ENCODE measurements at regions not wholly inside any gene's neighbourhood (a gene's known extent, or its start where the extent isn't known, plus 50 kb on each side); places are given as distances from the start of the nearest gene placed in this dataset.
A peak's percentile ranks its signal among the peaks of the same experiment; 100 is the strongest.

DNA sequence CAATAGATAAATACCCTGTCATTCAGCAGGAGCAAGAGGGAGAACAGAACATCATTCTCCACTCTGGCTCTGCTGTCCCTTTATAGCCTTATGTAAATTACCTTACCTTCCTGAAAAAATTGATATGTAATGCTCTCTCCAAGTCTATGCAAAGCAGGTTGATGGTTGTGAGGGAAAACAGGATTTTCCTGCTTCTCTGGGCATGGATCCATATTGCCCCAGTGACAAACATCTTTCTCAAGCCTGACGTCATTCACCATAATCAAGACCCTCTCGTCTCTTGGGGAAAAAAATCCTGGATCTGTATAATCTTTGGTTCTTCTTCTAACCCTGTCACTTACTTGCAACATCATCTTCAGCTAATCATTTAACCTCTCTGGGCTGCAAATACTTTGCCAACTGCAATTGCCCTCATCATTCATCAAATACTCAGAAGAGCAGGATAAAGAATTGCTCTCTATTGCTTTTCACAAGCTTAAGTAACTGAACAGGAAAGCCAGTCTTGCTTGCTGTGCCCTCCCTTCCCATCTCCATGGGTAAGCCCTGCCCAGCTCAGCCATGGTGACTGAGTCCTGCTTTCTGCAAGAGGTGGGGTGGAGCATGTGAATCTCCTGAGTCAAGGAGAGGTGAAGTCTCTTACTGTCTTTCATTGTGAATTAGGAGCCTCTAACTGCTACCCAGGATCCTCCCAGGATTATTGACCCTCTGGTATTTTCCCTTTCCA, 123.7 kb upstream of the KLF7 start:
- no peak for DNase-seq

- DNase-seq: no peak
These were observed 125.3 kb upstream of the KLF7 start for GRCh38 chr2:207290833-207291624.

- no peak for DNase-seq
These were observed 126.0 kb upstream of the KLF7 start for GRCh38 chr2:207291625-207292252.

- peak; percentile 24 for DNase-seq
These were observed 130.7 kb upstream of the KLF7 start for GRCh38 chr2:207296265-207296948.

DNA sequence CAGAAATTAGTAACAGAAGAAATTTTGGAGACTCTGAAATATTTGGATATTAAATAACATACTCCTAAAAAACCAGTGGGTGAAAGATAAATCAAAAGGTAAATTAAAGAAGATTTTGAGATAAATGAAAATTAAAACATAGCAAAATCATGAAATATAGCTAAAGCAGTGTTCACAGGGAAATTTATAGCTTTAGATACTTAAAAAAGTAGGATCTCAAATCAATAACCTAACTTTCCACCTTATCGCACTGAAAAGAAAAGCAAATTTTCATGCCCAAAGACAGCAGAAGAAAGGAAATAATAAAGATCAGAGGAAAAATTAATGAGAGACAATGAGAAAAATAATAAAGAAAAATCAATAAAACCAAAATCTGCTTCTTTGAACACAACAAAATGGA, 135.1 kb upstream of the KLF7 start:
- DNase-seq: no peak

- DNase-seq: no peak
These were observed 139.0 kb upstream of the KLF7 start for GRCh38 chr2:207304761-207305160.

- no peak for DNase-seq
These were observed 142.9 kb upstream of the KLF7 start for GRCh38 chr2:207308519-207309224.

DNA sequence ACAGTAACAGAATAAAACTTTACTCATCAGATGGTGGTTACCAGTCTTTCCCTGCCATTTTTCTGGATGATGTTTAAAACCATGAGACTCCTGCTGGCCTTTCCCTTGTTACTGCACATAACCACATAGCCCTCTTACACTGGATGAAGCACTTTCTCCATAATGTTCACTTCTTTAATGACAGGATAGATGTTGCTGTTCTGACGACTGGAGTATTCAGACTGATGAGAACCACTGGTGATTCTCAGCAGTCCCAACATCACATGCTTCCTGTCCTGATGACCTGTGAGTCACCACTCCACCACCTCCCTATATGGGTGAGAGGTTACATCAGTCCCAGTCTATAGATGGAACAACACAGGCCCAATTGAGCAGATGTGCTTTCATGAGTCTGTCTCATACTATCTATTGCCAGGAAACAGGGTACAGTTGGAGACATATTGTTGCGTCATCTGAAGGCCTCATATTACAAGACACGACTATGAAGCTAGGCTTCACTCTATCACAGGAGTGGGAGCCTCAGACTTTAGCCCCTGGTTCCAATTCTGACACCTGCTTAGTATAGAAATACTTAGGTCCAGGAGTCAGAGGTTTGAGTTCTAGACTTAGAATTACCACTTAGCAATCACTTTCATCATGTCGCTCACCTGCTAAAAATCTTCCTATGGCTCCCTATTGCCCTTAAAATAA, 145.7 kb upstream of the KLF7 start:
- peak; percentile 97 for DNase-seq

DNA sequence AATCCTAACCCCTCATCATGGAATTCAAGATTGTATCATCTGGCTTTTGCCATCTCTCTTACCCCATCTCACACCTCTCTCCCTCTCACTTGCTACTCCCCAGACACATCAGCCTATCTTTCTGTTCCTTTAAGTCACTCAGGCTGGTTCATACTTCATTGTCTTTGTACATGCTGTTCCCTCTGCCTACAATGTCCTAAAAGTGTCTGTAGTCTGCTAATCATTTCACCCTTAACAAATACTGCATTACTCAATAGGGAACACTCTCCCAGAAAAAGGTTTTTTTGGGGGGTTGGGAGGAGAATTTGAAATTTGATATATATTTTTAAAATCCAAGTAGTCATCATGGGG, 146.2 kb upstream of the KLF7 start:
- DNase-seq: no peak

GRCh38 chr2:207313947-207314346, 148.2 kb upstream of the KLF7 start:
- no peak for DNase-seq

DNA sequence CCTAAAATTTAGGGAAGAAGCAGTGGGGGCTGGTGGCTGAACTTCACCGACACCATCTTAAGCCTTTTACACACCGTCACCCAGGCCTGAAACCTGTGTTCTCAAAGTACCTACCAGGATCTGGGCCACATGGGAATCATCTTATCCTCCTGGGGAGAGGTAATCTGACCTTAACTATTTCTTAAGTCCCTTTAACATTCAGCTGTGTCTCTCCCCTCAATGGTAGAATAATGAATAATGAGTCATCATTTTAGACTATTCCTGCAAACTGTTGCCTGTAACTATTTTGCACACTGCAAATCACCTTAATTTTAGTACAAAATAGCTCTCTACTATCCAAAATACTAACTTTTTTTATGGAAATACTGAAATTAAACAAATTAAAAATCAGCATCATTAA, 149.4 kb upstream of the KLF7 start:
- no peak for DNase-seq

GRCh38 chr2:207316484-207316883, 150.7 kb upstream of the KLF7 start:
- DNase-seq: no peak

DNA sequence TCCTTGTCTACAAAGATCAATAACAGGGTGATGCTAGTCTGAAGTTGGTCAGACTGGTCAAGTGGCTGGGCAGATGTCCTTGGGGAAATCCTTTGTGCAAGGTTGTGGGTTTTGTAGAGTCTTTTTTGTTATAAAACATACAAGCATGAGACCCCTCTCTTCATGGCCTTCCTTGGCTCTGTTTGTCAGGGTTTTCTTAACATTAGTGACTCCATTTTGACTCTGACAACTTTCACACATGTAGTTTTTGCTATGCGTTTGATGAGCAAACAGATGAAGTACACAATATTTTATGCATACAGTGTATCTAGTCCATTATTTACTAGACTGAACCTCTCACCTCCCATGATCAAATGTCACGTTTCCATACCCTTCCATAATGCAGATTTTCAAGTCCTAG, 151.2 kb upstream of the KLF7 start:
- DNase-seq: no peak

- peak; percentile 68 for DNase-seq
These were observed 151.7 kb upstream of the KLF7 start for GRCh38 chr2:207317378-207317984.

DNA sequence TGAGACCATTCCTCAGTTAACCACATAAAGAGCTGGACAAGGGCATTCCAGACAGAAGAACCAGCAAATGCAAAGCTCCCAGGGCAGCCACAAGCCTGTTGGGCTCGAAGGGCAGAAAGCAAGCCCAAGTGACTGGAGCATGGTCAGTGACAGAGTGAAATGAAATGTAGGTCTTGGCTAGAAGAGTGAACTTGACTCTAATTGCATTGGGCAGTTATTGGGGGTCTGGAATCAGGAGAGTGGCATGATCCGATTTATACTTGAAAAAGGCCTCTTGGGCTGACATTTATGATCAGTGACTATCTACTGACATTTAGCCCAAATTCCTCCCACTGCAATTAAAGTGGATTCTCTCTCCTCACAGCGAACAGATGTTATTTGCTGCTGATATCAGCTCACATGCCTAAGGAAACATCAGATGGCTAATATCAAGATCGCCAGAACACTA, 152.5 kb upstream of the KLF7 start:
- no peak for DNase-seq

DNA sequence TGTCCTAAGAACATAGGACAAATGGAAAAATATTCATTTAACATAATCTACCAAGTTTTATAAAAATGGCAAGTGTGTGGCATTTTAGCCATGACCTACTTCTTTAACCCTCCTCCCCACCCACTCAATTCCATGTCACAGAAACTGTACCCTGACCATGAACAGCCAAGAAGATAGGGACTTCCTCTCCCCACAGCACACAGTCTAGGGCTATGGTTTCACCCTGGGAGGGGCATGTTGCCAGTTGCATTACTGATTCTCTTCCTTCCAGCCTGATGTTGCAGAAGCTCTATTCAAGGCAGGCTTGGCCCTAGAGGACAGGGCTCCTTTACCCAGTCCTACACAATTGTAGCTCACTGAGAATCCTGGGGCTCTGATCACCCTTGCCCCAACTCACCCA, 153.6 kb upstream of the KLF7 start:
- DNase-seq: no peak

DNA sequence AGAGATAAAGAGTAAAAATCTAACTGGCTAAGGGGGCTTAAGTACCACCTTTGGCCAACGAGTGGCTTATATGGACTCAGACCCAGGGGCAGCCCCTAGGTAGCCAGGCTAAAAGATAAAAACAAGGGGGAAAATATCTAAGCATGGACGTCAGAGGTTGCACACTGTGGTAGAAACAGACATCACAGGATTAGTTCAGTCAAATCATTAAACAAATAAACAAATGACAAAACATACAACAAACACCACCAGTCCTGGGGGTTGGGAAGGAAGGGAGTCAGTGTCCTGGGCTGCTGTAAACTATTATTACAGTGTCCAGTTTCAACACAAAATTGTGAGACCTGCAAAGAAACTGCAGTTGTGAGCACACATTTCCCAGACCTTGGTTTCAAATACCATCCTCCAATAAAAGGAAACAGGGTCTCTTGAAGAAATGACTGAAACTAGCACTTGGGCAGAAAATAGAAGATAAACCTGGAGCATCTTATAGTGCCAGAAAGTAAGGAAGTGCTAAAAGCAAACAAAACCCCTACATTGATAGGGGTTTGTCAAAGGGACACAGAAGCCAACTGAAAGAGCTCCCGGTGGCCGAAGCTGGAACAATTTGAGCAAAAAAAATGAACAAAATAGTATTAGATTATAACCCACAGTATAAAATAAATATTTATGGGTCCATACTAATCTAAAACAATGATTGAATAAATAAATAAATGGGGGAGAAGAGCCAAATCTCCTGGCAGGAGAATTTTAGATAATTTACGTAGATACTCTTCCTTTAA, 154.8 kb upstream of the KLF7 start:
- DNase-seq: no peak

- no peak for DNase-seq
These were observed 155.8 kb upstream of the KLF7 start for GRCh38 chr2:207321514-207321913.

DNA sequence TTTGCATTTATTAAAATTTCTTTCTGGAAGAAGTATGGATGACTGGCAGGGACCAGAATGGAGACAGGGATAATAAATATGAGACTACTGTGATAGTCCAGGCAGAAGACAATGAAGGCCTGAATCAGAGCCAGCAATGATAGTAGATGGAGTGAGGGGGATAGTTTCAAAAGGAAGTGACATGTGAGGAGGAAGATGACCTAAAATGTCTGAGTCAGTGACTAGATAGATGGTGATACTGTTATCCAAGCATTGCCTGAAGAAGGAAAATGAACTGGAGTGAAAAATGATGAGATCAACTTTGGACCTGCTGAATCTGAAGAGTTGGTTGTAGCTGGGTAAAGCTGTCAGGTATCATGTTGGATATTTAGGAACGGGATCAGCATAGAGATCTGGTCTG, 158.3 kb upstream of the KLF7 start:
- DNase-seq: no peak

GRCh38 chr2:207327513-207327912, 161.8 kb upstream of the KLF7 start:
- DNase-seq: no peak

GRCh38 chr2:207328944-207329386, 163.2 kb upstream of the KLF7 start:
- DNase-seq: no peak
